CD4-positive, alpha-beta T cell treated with Interleukin-4 for 4 hours (primary cell): ENCODE measurements at regions not wholly inside any gene's neighbourhood (a gene's known extent, or its start where the extent isn't known, plus 50 kb on each side); places are given as distances from the start of the nearest gene placed in this dataset.
"Not testable (repeated sequence)": the region's sequence is repeated elsewhere in the genome, so short reads cannot be mapped to it uniquely, and the experiment has no call there.

Experiments
- DNase-seq: peaks from one replicate; pipeline ENCODE4 v3.0.0-alpha.2; 2020

DNA sequence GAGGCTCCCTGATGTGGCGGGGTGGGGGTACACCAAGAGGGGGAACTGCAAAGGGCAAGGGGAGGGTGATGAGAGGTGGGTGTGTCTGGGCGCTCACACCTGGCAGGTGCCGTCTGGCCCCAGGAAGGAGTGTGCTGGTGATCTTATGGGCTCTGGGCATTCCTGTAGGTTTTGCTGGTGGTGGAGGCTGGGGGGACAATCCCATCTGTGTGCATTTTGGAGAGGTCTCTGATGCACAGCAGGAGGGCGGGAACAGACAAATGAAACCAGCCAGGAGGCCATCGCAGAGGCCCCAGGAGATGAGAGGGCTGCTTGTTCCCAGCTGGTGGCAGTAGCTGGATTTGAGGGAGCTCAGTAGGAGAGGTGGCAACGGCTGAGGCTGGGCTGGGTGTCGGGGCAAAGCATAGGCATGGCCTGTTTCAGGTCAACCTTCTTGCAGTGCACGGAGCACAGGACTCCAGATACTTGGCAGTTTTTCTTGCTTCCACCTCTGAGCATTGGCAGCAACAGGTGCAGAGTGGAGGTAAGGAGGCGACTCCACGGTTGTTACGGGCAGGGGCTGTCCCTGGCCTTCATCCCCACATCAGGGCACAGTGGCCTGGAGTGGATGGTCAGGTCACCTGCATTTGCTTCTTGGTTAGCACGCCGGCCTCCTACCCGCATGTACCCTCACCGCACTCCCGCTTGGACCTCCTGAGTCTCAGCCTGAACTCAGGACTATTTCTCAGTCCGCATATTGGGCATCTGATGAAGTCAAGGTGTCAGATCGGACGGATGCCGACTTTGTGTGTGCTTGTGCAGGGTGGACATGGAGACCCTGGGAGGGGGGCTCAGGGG, 194.2 kb upstream of the HDAC4 start:
- DNase-seq: no peak

DNA sequence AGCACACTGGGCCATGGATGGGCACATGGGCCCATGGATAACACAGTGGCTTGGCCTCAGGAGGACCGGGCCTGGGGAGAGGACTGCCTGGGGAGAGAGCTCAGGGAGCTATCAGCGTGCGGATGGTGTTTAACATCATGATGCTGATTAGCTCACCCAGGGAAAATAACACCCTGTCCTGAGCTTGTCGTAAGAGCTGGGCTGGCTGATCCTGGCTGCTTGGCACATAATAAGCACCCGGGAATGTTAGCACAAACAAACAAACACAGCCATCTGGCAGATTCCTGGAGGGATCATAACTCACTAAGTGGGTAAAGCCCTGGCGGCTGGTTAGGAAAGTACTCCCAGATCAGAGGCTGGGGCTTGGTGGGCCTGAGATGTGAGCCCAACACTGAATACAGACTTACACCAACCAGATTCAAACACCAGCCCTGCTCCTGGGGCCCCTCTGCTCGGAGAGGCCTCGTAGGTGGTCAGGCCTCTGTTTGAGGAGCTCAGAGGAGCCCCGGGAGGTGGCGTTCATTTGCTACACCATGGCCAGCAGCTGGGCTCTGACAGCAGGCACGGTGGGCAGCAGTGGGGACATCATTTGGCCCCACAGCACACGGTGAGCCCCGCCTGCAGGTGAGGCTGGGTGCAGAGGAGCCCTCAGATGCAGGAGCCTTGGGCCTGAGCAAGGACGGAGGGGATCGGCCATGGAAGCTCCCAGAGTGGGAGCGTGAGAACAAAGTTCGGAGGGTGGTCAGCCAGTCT, 193.4 kb upstream of the HDAC4 start:
- no peak for DNase-seq

- DNase-seq: no peak
Measured at GRCh38 chr2:239593455-239593854, 192.6 kb upstream of the HDAC4 start.

- DNase-seq: not testable (repeated sequence)
Measured at GRCh38 chr2:239592629-239593290, 191.9 kb upstream of the HDAC4 start.

DNA sequence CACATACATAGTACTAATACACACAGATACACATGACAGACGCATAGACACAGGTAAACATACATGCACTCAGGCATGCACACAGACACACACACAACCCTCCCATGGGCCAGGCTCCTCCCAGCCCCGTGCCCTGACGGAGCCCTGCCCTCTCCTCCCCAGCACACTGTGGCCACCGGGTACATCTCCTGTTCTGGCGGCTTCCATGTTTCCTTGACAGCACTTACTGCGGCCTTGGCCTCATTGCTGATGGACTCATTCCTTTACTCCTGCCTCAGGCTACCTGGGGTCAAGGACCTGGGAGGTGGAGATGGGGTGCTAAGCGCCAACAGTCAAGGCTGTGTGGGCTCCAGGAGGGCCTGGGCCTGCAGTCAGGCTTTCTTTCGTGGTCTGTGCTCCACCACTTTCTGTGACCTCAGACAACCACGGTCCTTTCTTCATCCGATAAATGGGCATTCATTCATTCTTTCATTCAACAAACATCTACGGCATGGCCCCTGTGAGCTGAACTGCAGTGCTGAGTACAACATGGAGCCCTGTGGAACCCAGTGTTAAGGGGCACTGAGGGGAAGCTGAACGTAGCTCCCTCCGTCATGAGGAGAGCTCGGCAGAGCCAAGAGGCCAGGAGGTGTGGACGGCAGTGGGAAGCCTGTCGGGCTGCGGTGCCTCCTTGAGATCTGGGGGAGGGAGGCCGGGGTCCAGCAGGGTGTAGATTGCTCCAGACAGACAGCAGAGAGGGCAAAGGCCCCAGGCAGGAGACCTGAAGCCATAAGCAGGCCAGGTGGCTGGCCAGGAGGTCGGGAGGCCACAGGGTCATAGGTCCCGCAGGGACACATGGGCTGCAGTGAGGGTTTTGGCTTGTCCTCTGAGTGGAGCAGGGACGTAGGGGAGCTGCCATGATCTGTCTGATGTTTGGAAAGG, 190.4 kb upstream of the HDAC4 start:
- DNase-seq: no peak

DNA sequence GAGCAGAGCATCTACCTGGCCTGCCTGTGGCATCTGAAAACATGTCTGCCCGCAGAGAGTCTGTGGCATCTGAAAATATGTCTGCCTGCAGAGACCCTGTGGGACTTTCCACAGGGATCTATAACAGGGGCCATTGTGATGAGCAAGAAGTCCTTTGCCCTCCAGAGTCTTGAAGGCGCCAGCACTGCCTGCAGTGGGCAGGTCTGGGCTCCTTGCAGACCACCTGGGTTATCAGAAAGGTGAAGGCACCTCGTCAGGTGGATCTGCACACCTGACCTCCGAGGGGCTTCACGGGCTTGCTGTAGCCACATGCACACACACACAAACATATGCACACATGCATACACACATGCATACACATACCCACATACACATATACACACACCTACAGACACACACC, 189.5 kb upstream of the HDAC4 start:
- DNase-seq: no peak

GRCh38 chr2:239589833-239590232, 189.0 kb upstream of the HDAC4 start:
- no peak for DNase-seq

DNA sequence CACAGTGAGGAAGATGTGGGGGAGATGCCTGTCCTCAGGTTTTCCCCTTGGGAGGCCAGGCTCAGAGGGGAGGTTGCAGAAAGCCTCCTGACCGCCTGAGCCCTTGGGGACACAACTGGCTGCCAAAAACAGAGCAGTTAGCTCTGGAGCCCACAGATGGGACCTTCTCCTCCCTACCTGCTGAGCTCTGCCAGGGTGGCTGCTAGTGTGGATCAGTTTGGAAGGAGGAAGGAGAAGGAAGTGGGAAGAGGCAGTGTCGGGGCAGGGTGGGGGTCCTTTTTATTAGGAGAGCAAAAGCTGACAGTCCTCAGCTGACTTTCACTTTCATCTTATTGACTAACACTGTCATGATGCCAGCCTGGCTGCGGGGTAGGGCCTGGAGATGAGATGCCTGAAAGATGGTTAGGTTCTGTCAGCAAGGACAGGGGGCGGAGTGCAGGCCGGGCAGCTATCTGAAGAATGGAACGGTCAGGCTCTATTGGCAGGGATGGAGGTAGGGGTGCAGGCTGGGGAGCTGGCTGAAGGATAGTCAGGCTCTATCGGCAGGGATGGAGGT, 188.5 kb upstream of the HDAC4 start:
- DNase-seq: no peak

DNA sequence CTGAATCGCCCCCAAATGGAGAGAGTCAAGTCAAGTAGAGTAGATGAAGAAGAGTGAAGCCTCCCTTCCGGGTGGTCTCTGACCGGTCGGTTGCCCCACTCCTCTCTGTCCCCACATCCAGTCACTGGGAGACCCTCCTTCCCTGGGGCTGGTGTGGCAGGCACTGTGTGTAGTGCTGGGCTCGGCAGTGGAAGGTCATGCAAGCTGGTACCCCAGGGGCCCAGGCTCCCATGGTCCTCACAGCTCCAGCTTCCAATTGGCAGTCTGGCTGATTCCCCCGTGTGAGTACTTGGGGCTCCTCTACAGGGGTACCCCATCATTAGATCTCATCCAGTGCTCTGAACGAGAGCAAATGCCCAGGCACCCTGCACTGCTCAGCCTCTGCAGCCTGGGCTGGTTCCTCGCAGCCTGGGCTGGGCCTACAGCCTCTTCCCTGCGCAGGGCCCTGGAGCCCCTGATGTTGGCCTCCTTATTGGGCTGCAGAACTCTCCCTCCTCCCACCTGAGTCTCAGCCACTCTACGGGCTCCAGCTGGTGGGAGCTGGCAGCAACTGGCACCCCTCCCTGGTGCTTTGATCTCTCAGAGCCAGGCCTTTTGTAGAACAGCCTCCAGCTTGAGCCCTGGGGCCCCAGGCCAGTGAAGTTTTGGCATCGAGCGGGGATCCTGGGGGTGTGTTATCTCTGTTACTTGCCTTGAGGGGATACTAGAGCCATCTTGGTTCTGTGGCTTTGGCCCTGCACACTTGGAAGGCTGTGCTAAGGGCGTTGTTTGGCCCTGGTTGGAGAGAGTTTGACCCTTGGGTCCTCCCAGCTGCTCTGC, 187.8 kb upstream of the HDAC4 start:
- no peak for DNase-seq

DNA sequence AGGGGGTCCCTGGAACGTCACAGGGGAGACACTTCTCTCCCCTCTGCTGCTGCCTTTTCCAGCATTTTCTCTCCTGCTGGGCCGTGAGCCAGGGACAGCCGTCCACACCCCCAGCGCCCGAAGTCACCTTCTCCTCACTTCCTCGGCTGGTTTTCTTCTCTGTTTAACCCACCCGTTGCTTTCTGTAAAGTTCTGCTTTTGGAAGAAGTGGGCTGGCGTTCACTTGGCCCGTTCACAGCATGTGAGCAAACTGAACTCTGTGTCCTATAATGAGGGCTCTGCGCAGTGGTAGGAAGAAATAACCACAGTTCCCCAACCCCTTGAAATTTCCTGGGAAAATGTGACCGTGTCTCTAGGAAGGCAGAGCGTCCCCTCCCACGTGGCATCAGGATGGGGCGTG, 187.0 kb upstream of the HDAC4 start:
- DNase-seq: no peak

DNA sequence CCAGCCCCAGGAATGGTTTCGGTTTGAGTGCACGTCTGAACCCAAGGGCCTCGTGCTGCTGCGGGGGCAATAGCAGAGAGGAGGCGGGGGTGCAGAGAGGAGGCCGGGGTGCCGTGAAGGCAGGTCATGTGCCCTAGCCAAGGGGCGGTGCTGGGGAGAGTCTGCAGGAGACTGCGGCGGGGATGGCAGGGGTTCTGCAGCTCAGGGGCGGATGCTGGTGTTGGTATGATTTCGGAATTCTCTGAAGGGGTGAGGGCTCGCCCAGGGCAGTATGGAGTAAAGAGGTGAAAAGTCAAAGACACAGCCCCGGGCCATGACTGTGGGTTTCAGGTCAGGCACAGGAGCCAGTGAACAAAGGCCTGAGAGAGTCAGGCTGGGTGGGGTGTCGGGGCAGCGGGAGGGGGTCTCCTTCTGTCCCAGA, 186.5 kb upstream of the HDAC4 start:
- no peak for DNase-seq

GRCh38 chr2:239586651-239587310, 186.0 kb upstream of the HDAC4 start:
- DNase-seq: no peak

GRCh38 chr2:239585422-239585821, 184.6 kb upstream of the HDAC4 start:
- DNase-seq: no peak

DNA sequence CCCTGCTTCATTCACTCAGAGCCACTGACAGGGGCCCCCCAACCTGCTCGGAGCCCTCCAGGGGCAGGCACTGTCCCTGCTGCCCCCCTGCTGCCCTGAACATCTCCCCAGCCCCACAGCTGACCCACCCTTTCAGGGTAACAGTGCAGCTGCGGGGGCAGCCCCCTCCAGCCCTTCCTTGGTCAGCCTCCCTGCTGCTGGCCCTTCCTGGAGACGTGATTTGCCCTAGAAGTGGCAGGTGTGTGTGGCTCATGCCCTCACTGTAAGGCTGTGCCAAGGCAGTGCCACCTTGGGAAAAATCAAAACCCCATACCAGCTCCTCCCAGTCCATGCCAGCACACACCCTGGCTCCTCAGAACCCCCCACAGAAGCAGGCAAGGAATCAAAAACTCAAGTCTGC, 184.2 kb upstream of the HDAC4 start:
- DNase-seq: no peak

- DNase-seq: no peak
Measured at GRCh38 chr2:239583879-239584859, 183.3 kb upstream of the HDAC4 start.

GRCh38 chr2:239583171-239583878, 182.5 kb upstream of the HDAC4 start:
- DNase-seq: no peak

DNA sequence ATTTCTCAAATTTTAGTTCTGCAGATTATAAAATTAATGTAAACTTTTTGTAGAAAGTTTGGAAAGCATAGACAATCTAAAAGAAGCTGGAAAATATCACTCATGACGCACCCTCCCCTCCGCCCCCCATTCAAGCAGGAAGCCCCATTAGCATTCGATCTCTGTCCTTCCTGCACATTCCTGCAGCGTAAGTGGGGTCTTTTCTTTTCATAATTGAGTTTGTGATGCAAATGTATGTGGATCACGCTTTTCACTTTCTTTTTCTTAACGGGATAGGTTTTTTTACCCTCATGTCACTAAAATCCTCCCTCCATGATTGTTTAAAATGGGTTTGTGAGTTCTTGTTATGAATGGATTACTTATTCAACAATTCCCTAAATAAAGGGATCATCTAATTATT, 181.7 kb upstream of the HDAC4 start:
- DNase-seq: no peak

DNA sequence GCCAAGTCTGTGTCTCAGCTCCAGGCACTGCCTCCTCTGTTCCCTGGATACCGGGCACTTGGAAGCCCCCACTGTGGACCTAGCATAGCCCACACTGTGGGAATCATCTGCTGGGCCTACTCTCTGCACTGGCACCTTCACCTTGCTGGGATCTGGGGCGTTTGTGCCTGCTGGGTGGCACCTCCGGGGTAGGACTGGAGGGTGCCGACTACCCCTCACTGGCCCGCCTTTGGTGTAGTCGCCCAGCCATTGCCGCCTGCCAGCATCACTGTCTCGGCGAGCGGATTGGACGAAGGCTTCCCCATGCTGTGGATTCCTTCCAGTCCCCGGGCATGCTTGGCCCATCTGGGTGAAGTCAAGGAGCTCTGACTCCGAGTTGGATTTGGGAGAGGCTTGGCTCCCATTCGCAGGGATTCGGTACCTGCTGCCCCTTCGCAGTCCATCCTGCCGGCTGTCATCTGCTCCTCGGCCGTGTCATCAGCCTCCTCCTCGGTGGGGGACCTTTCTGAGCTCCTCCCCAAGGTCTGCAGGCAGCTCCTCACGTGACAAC, 180.6 kb upstream of the HDAC4 start:
- no peak for DNase-seq

DNA sequence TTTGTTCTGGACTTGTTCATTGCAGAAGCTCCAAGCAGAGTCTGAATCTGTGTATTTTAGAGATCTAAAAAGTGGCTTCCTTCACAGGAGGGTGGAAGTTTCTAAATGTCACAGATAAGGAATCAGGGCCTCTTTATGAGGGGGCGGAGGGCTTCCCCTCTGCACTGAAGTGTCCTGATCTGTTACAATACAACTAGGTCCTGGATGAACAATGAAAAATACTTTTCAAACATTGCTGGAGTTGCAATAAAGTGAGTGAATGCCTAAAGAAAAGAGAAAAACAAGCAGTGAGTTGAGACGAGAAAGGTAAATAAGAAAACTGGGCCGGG, 179.3 kb upstream of the HDAC4 start:
- DNase-seq: no peak
